ENCODE measurements at regions not wholly inside any gene's neighbourhood (a gene's known extent, or its start where the extent isn't known, plus 50 kb on each side); places are given as distances from the start of the nearest gene placed in this dataset.

DNA sequence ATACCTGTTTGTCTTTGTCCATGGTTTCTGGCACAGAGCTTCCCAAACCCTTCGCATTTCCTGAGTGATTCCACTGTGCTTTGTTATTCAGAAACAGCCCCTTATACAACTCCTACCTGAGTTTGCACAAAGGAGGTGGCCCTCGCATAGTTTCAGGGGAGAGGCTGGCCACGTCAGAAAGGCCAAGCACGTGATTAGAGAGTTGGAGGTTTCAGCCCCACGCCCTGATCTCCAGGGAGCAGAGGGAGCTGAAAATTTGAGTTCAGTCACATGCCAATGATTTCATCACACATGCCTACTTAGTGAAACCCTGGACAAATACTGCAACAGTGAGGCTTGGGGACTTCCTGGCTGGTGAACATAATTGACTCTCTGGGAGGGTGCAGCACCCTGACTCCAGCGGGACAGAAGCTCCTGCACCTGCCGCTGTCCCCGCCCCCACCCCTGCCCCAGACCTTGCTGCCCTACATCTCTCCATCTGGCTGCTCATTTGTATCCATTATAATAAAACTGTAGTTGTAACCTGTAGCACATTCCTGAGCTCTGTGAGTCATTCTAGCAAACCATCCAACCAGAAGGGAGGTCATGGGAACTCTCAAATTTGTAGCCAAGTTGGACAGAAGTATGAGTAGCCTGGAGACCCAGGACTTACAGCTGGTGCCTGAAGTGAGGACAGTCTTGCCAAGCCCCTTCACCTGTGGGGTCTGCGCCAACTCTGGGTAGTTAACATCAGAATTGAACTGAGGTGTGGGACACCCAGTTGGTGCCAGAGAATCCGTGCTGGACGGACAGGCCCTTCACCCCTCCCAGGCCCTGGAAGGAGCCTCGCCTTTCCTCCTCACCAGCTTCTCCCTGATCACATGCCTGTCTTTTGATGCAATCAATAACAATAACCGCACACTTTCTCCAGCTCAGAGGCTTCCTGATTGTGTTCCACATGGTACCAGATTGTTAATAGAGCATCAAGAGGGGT, 224.3 kb downstream of the ANAPC1 start:
- no peaks in the 10 kb centered on the region for H3K9me2 ChIP-seq (replicated peaks; ENCODE audit: low read depth, low read length)
- H3K9me3 ChIP-seq (ENCODE audit: insufficient read depth, low read depth, low read length): no peaks in the 10 kb centered on the region
- H2AFZ ChIP-seq (ENCODE audit: low read length): no peak overlapping the region
- H3K4me3 ChIP-seq (ENCODE audit: low read length, poor library complexity, severe bottlenecking): no peak overlapping the region
- H4K20me1 ChIP-seq (ENCODE audit: insufficient read depth, low read length, poor library complexity, severe bottlenecking): no peaks in the 10 kb centered on the region
- H3K9ac ChIP-seq (ENCODE audit: low read depth, low read length, poor library complexity, severe bottlenecking): no peak overlapping the region
- no peaks in the 10 kb centered on the region for H3K4me1 ChIP-seq (ENCODE audit: insufficient read depth, low read length, poor library complexity, severe bottlenecking)
- no peaks in the 10 kb centered on the region for H3K27me3 ChIP-seq (ENCODE audit: insufficient read depth, low read length, poor library complexity, severe bottlenecking)
- H3K4me2 ChIP-seq (ENCODE audit: low read depth, low read length, poor library complexity, severe bottlenecking): no peak overlapping the region
- no peaks in the 10 kb centered on the region for H3F3A ChIP-seq (ENCODE audit: low read depth)
- no peaks in the 10 kb centered on the region for H3K36me3 ChIP-seq (ENCODE audit: insufficient read depth, low read length)
- TF ChIP-seq EZH2phosphoT487 (IDR thresholded peaks at IDR 0.05; ENCODE audit: borderline replicate concordance) (no peak), CTCF (conservative IDR thresholded peaks at IDR 0.05; ENCODE audit: low read length) (no peak)
- H3K79me2 ChIP-seq (ENCODE audit: insufficient read depth, low read length): no peaks in the 10 kb centered on the region

GRCh38 chr2:111660811-111661210, 223.2 kb downstream of the ANAPC1 start:
- no peak overlapping the region for H2AFZ ChIP-seq (ENCODE audit: low read length)
- H3K79me2 ChIP-seq (ENCODE audit: insufficient read depth, low read length): no peaks in the 10 kb centered on the region
- no peaks in the 10 kb centered on the region for H3K27me3 ChIP-seq (ENCODE audit: insufficient read depth, low read length, poor library complexity, severe bottlenecking)
- no peak overlapping the region for H3K4me3 ChIP-seq (ENCODE audit: low read length, poor library complexity, severe bottlenecking)
- no peak overlapping the region for H3K4me2 ChIP-seq (ENCODE audit: low read depth, low read length, poor library complexity, severe bottlenecking)
- H3F3A ChIP-seq (ENCODE audit: low read depth): no peaks in the 10 kb centered on the region
- no peak overlapping the region for H3K9ac ChIP-seq (ENCODE audit: low read depth, low read length, poor library complexity, severe bottlenecking)
- no peaks in the 10 kb centered on the region for H3K9me3 ChIP-seq (ENCODE audit: insufficient read depth, low read depth, low read length)
- TF ChIP-seq EZH2phosphoT487 (IDR thresholded peaks at IDR 0.05; ENCODE audit: borderline replicate concordance): no peak
- TF ChIP-seq CTCF (conservative IDR thresholded peaks at IDR 0.05; ENCODE audit: low read length): no peak
- no peaks in the 10 kb centered on the region for H3K4me1 ChIP-seq (ENCODE audit: insufficient read depth, low read length, poor library complexity, severe bottlenecking)
- H3K9me2 ChIP-seq (replicated peaks; ENCODE audit: low read depth, low read length): no peaks in the 10 kb centered on the region
- H3K36me3 ChIP-seq (ENCODE audit: insufficient read depth, low read length): no peaks in the 10 kb centered on the region
- no peaks in the 10 kb centered on the region for H4K20me1 ChIP-seq (ENCODE audit: insufficient read depth, low read length, poor library complexity, severe bottlenecking)

- H3K9me3 ChIP-seq (ENCODE audit: insufficient read depth, low read depth, low read length): no peaks in the 10 kb centered on the region
- H3K36me3 ChIP-seq (ENCODE audit: insufficient read depth, low read length): no peaks in the 10 kb centered on the region
- H3K4me2 ChIP-seq (ENCODE audit: low read depth, low read length, poor library complexity, severe bottlenecking): no peak overlapping the region
- TF ChIP-seq CTCF (conservative IDR thresholded peaks at IDR 0.05; ENCODE audit: low read length) (no peak), EZH2phosphoT487 (IDR thresholded peaks at IDR 0.05; ENCODE audit: borderline replicate concordance) (no peak)
- H3K79me2 ChIP-seq (ENCODE audit: insufficient read depth, low read length): no peaks in the 10 kb centered on the region
- H3K9ac ChIP-seq (ENCODE audit: low read depth, low read length, poor library complexity, severe bottlenecking): no peak overlapping the region
- no peaks in the 10 kb centered on the region for H3K27me3 ChIP-seq (ENCODE audit: insufficient read depth, low read length, poor library complexity, severe bottlenecking)
- no peaks in the 10 kb centered on the region for H4K20me1 ChIP-seq (ENCODE audit: insufficient read depth, low read length, poor library complexity, severe bottlenecking)
- no peaks in the 10 kb centered on the region for H3F3A ChIP-seq (ENCODE audit: low read depth)
- no peak overlapping the region for H2AFZ ChIP-seq (ENCODE audit: low read length)
- no peaks in the 10 kb centered on the region for H3K4me1 ChIP-seq (ENCODE audit: insufficient read depth, low read length, poor library complexity, severe bottlenecking)
- no peaks in the 10 kb centered on the region for H3K9me2 ChIP-seq (replicated peaks; ENCODE audit: low read depth, low read length)
- no peak overlapping the region for H3K4me3 ChIP-seq (ENCODE audit: low read length, poor library complexity, severe bottlenecking)
Measured at GRCh38 chr2:111661286-111661940, 222.6 kb downstream of the ANAPC1 start.
